ENCODE measurements at regions not wholly inside any gene's neighbourhood (a gene's known extent, or its start where the extent isn't known, plus 50 kb on each side); places are given as distances from the start of the nearest gene placed in this dataset.

GRCh38 chr10:128245026-128245425 lies 118.8 kb upstream of the MKI67 start:
- no peaks in the 10 kb centered on the region for H3K79me2 ChIP-seq (ENCODE audit: insufficient read depth)
- POLR2A ChIA-PET: no interaction called here
- no peak overlapping the region for H2AFZ ChIP-seq (ENCODE audit: low read depth)
- H3K4me2 ChIP-seq: no peak overlapping the region
- H3F3A ChIP-seq (replicated peaks; ENCODE audit: insufficient read depth): no peaks in the 10 kb centered on the region
- no peak overlapping the region for H3K4me3 ChIP-seq (ENCODE audit: low read depth in 2 of 2, low read length in 1 of 2)
- TF ChIP-seq GABPA (IDR thresholded peaks at IDR 0.05; ENCODE audit: low read depth) (no peak), IRF3 (IDR thresholded peaks at IDR 0.05; ENCODE audit: low read depth, low read length) (no peak), TAF1 (IDR thresholded peaks at IDR 0.05; ENCODE audit: borderline replicate concordance, low read depth, low read length) (no peak), MAX (IDR thresholded peaks at IDR 0.05; ENCODE audit: low read depth) (no peak), NFIC (IDR thresholded peaks at IDR 0.05; ENCODE audit: borderline replicate concordance) (no peak)
- CTCF ChIA-PET: interaction anchor here (0.6 to 1.6 kb wide), 6 partner anchors 10 to 193 kb away, joined by 3 to 6 read pairs (median 4); no protein-coding TSS in a partner anchor
- no peak overlapping the region for H3K27ac ChIP-seq (ENCODE audit: low read depth in 2 of 2, low read length in 1 of 2)
- H3K9ac ChIP-seq: no peak overlapping the region
- H3K4me1 ChIP-seq (ENCODE audit: control insufficient read depth in 1 of 2, insufficient read depth in 2 of 2, low read depth in 1 of 2, low read length in 1 of 2): peaks cover 0 to 2% of the 10 kb centered on the region in 2 experiments; a peak in 1 of 4 replicates
- no peaks in the 10 kb centered on the region for H4K20me1 ChIP-seq (ENCODE audit: insufficient read depth)
- H3K36me3 ChIP-seq (replicated peaks in 1 of 2; ENCODE audit: control insufficient read depth in 1 of 2, insufficient read depth in 2 of 2, low read length in 1 of 2): no peaks in the 10 kb centered on the region
- H3K27me3 ChIP-seq (ENCODE audit: insufficient read depth): no peaks in the 10 kb centered on the region
- no peak for DNase-seq
- no peaks in the 10 kb centered on the region for H3K9me2 ChIP-seq
- no peaks in the 10 kb centered on the region for H3K9me3 ChIP-seq
- 24% methylated on average over 5 of the region's 5 CpGs for WGBS (ENCODE audit: low lambda C conversion rate)

DNA sequence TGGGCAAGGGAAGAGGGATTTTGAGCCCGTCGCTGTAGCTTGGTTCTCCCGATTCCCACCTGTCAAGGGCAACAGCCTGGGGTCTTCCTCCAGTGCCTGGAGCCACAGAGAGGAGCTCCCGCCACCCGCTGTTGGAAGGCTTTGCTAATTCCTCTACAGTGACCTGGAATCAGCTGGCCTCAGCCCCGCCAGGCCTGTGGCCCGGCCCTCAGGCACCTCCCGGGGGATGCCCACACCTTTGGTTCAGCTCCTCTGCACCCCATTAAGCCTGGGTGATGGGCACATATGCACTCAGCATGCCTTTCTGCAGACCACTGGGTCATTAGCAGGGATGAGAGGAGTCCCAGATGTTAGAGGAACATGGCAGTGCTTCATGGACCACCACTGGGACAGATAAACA lies 121.4 kb upstream of the MKI67 start:
- H3K9me3 ChIP-seq: no peaks in the 10 kb centered on the region
- H3K4me2 ChIP-seq: no peak overlapping the region
- H3K27me3 ChIP-seq (ENCODE audit: insufficient read depth): no peaks in the 10 kb centered on the region
- H3K79me2 ChIP-seq (ENCODE audit: insufficient read depth): no peaks in the 10 kb centered on the region
- H2AFZ ChIP-seq (ENCODE audit: low read depth): no peak overlapping the region
- POLR2A ChIA-PET: no interaction called here
- CTCF ChIA-PET: interaction anchor here (0.8 to 1.5 kb wide), 3 partner anchors 16 to 35 kb away, joined by 3 to 5 read pairs (median 3); no protein-coding TSS in a partner anchor
- H3F3A ChIP-seq (replicated peaks; ENCODE audit: insufficient read depth): no peaks in the 10 kb centered on the region
- H4K20me1 ChIP-seq (ENCODE audit: insufficient read depth): no peaks in the 10 kb centered on the region
- TF ChIP-seq MEF2A (IDR thresholded peaks at IDR 0.05; ENCODE audit: borderline replicate concordance, low read depth) (no peak), POLR2AphosphoS5 (IDR thresholded peaks at IDR 0.05; ENCODE audit: low read depth, low read length) (no peak), CHD2 (IDR thresholded peaks at IDR 0.05; ENCODE audit: low read length, partially characterized antibody) (no peak), REST (IDR thresholded peaks at IDR 0.05; ENCODE audit: low read depth, low read length) (no peak), GATA2 (CRISPR knock-in tag; IDR thresholded peaks at IDR 0.05) (no peak), TAF1 (IDR thresholded peaks at IDR 0.05; ENCODE audit: borderline replicate concordance, low read depth, low read length) (no peak), NRF1 (IDR thresholded peaks at IDR 0.05; ENCODE audit: low read depth, low read length) (no peak), RCOR1 (IDR thresholded peaks at IDR 0.05; ENCODE audit: low read length) (no peak), JUND (IDR thresholded peaks at IDR 0.05) (no peak), FOSL2 (IDR thresholded peaks at IDR 0.05; ENCODE audit: borderline replicate concordance, low read depth) (no peak), NFIC (IDR thresholded peaks at IDR 0.05; ENCODE audit: borderline replicate concordance) (no peak), MAX (IDR thresholded peaks at IDR 0.05; ENCODE audit: low read depth) (no peak), FOXM1 (IDR thresholded peaks at IDR 0.05; ENCODE audit: low read depth) (no peak)
- TF ChIP-seq, protein P1, sequence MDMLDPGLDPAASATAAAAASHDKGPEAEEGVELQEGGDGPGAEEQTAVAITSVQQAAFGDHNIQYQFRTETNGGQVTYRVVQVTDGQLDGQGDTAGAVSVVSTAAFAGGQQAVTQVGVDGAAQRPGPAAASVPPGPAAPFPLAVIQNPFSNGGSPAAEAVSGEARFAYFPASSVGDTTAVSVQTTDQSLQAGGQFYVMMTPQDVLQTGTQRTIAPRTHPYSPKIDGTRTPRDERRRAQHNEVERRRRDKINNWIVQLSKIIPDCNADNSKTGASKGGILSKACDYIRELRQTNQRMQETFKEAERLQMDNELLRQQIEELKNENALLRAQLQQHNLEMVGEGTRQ (IDR thresholded peaks at IDR 0.05; ENCODE audit: borderline replicate concordance, low read depth, low read length): no peak
- H3K4me3 ChIP-seq (ENCODE audit: low read depth in 2 of 2, low read length in 1 of 2): no peak overlapping the region
- H3K9ac ChIP-seq: no peak overlapping the region
- no peak for DNase-seq
- H3K27ac ChIP-seq (ENCODE audit: low read depth in 2 of 2, low read length in 1 of 2): no peak overlapping the region
- H3K9me2 ChIP-seq: no peaks in the 10 kb centered on the region
- no peaks in the 10 kb centered on the region for H3K36me3 ChIP-seq (replicated peaks in 1 of 2; ENCODE audit: control insufficient read depth in 1 of 2, insufficient read depth in 2 of 2, low read length in 1 of 2)
- no peaks in the 10 kb centered on the region for H3K4me1 ChIP-seq (ENCODE audit: control insufficient read depth in 1 of 2, insufficient read depth in 2 of 2, low read depth in 1 of 2, low read length in 1 of 2)
- WGBS (ENCODE audit: low lambda C conversion rate): 42% methylated on average over 3 of the region's 8 CpGs
